Fibroblast of lung (primary cell): ENCODE measurements at regions not wholly inside any gene's neighbourhood (a gene's known extent, or its start where the extent isn't known, plus 50 kb on each side); places are given as distances from the start of the nearest gene placed in this dataset.

Experiments used
- DNase-seq, 2 donors: peaks; one replicate each; pipeline versions ENCODE4 v3.0.0 to v3.0.0-alpha.2; 2010; ENCODE audit warnings: low read depth in 2 of 2
- H2AFZ ChIP-seq: 2 replicates; pipeline ENCODE4 v1.5.1; 2012; ENCODE audit warnings: low read length, control low read depth, inconsistent platforms
- H3K27ac ChIP-seq: 2 replicates; pipeline ENCODE4 v1.5.1; 2011; ENCODE audit warnings: low read length, control low read depth; ENCODE audit not compliant: insufficient read depth
- H3K27me3 ChIP-seq: 2 replicates; pipeline ENCODE4 v1.5.1; 2011; ENCODE audit warnings: mild to moderate bottlenecking, low read length; ENCODE audit not compliant: control insufficient read depth, insufficient read depth
- H3K36me3 ChIP-seq: 2 replicates; pipeline ENCODE4 v1.5.1; 2011; ENCODE audit warnings: low read length; ENCODE audit not compliant: control insufficient read depth, insufficient read depth
- H3K4me1 ChIP-seq: 2 replicates; pipeline ENCODE4 v1.5.1; 2011; ENCODE audit warnings: low read length; ENCODE audit not compliant: control insufficient read depth, insufficient read depth; ENCODE audit errors: extremely low read depth
- H3K4me2 ChIP-seq: 2 replicates; pipeline ENCODE4 v1.5.1; 2011; ENCODE audit warnings: low read length, control low read depth; ENCODE audit not compliant: insufficient read depth; ENCODE audit errors: extremely low read depth
- H3K4me3 ChIP-seq, 4 experiments: fragments of 200-600 bp in 1 of 4; sonication (generic) in 1 of 4; replicated peaks in 1 of 4; 2 replicates each; pipeline ENCODE4 v1.5.1; 2011 to 2016; ENCODE audit warnings: low read length in 4 of 4, low read depth in 3 of 4, mild to moderate bottlenecking in 3 of 4, control low read depth in 2 of 4, inconsistent platforms in 1 of 4, mixed read lengths in 1 of 4; ENCODE audit not compliant: insufficient read depth in 1 of 4; ENCODE audit errors: control extremely low read depth in 1 of 4
- H3K79me2 ChIP-seq: 2 replicates; pipeline ENCODE4 v1.5.1; 2012; ENCODE audit warnings: mild to moderate bottlenecking, low read length, inconsistent platforms; ENCODE audit not compliant: control insufficient read depth, insufficient read depth
- H3K9ac ChIP-seq: 2 replicates; pipeline ENCODE4 v1.5.1; 2011; ENCODE audit warnings: mild to moderate bottlenecking, low read length, control low read depth; ENCODE audit not compliant: insufficient read depth
- H3K9me3 ChIP-seq: 2 replicates; pipeline ENCODE4 v1.5.1; 2012; ENCODE audit warnings: low read depth, low read length; ENCODE audit not compliant: control insufficient read depth, insufficient read depth
- H4K20me1 ChIP-seq: 2 replicates; pipeline ENCODE4 v1.5.1; 2011; ENCODE audit warnings: low read length; ENCODE audit not compliant: control insufficient read depth, insufficient read depth; ENCODE audit errors: extremely low read depth
- EZH2 ChIP-seq: IDR thresholded peaks from 2 replicates; pipeline ENCODE4 v1.5.1; 2012; ENCODE audit warnings: low read length, control low read depth, mild to moderate bottlenecking; ENCODE audit errors: missing control alignments
- TF ChIP-seq, protein P1 (sequence below), 2 donors: IDR thresholded peaks in 1 of 2; conservative IDR thresholded peaks in 1 of 2; 1 replicate in 1 of 2; 2 replicates in 1 of 2; pipeline ENCODE4 v1.5.1; 2011 to 2012; ENCODE audit warnings: low read length in 2 of 2, control low read depth in 1 of 2, inconsistent platforms in 1 of 2, low read depth in 1 of 2, mild to moderate bottlenecking in 1 of 2

- no peak for TF ChIP-seq EZH2
- TF ChIP-seq, protein P1, sequence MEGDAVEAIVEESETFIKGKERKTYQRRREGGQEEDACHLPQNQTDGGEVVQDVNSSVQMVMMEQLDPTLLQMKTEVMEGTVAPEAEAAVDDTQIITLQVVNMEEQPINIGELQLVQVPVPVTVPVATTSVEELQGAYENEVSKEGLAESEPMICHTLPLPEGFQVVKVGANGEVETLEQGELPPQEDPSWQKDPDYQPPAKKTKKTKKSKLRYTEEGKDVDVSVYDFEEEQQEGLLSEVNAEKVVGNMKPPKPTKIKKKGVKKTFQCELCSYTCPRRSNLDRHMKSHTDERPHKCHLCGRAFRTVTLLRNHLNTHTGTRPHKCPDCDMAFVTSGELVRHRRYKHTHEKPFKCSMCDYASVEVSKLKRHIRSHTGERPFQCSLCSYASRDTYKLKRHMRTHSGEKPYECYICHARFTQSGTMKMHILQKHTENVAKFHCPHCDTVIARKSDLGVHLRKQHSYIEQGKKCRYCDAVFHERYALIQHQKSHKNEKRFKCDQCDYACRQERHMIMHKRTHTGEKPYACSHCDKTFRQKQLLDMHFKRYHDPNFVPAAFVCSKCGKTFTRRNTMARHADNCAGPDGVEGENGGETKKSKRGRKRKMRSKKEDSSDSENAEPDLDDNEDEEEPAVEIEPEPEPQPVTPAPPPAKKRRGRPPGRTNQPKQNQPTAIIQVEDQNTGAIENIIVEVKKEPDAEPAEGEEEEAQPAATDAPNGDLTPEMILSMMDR (conservative IDR thresholded peaks at IDR 0.05 in 1 of 2, IDR thresholded peaks at IDR 0.05 in 1 of 2; ENCODE audit: low read depth in 1 of 2, low read length in 2 of 2): no peak
- H3K27me3 ChIP-seq: no peaks in the 10 kb centered on the region
- no peak overlapping the region for H3K9ac ChIP-seq
- H3K79me2 ChIP-seq: no peaks in the 10 kb centered on the region
- no peaks in the 10 kb centered on the region for H3K36me3 ChIP-seq
- no peaks in the 10 kb centered on the region for H3K9me3 ChIP-seq
- no peak overlapping the region for H3K4me2 ChIP-seq
- no peak overlapping the region for H3K27ac ChIP-seq
- H4K20me1 ChIP-seq: no peaks in the 10 kb centered on the region
- DNase-seq: no peak
- H2AFZ ChIP-seq: no peak overlapping the region
- no peaks in the 10 kb centered on the region for H3K4me1 ChIP-seq
- H3K4me3 ChIP-seq: no peak overlapping the region
Measured at GRCh38 chr5:107157809-107158208, 512.9 kb downstream of the EFNA5 start.

DNA sequence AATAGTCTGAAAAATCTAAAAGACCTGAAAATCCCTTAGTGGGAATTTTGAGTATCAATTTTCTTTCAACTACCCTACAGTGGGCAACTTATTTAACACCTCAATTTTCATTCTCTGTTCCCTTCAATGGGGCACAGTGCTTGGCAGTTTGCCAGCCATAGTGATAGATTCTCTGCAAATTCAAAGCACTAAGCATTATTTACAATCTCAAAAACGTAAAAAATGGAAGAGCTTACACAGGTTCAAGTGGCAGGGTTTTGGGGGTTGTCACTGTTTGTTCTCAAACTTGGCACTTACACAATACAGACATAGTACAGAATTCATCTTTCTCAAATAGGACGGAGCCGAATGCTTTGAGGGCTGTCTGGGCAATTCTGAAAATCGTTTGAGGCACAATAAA lies 515.0 kb downstream of the EFNA5 start:
- no peaks in the 10 kb centered on the region for H3K27me3 ChIP-seq
- no peaks in the 10 kb centered on the region for H3K79me2 ChIP-seq
- no peaks in the 10 kb centered on the region for H3K4me1 ChIP-seq
- DNase-seq: no peak
- no peak overlapping the region for H2AFZ ChIP-seq
- H3K4me3 ChIP-seq: no peak overlapping the region
- TF ChIP-seq, protein P1 (conservative IDR thresholded peaks at IDR 0.05 in 1 of 2, IDR thresholded peaks at IDR 0.05 in 1 of 2; ENCODE audit: low read depth in 1 of 2, low read length in 2 of 2): no peak
- TF ChIP-seq EZH2: no peak
- H3K9ac ChIP-seq: no peak overlapping the region
- no peak overlapping the region for H3K27ac ChIP-seq
- H3K4me2 ChIP-seq: no peak overlapping the region
- no peaks in the 10 kb centered on the region for H4K20me1 ChIP-seq
- H3K36me3 ChIP-seq: no peaks in the 10 kb centered on the region
- no peaks in the 10 kb centered on the region for H3K9me3 ChIP-seq

DNA sequence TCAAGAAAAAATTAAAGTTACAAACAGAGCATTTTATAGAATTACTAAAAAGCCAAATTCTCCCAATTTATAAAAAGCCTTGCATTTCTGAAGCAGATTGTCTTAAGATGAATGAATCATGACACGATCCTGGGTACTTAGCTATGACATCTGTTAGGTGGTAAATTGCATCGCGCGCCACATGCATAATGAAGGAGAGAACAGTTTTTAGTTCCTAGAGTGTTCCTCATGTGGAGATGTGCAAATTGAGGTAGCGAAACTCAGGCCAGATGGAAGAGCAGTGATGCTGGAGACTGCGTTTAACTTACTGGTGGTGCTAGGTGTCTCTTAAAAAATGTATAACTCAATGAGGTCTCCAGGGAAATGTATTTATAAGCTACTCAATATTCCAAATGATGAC lies 516.1 kb downstream of the EFNA5 start:
- Histone ChIP-seq H3K9ac (no peak overlapping the region), H3K9me3 (no peaks in the 10 kb centered on the region), H3K4me3 (no peak overlapping the region), H4K20me1 (no peaks in the 10 kb centered on the region), H3K27ac (no peak overlapping the region), H3K27me3 (no peaks in the 10 kb centered on the region), H3K79me2 (no peaks in the 10 kb centered on the region), H3K4me1 (no peaks in the 10 kb centered on the region), H3K4me2 (no peak overlapping the region), H3K36me3 (no peaks in the 10 kb centered on the region), H2AFZ (no peak overlapping the region)
- DNase-seq: no peak
- TF ChIP-seq EZH2: no peak
- TF ChIP-seq, protein P1 (conservative IDR thresholded peaks at IDR 0.05 in 1 of 2, IDR thresholded peaks at IDR 0.05 in 1 of 2; ENCODE audit: low read depth in 1 of 2, low read length in 2 of 2): no peak
